GM19438 (cell line): ENCODE measurements at regions not wholly inside any gene's neighbourhood (a gene's known extent, or its start where the extent isn't known, plus 50 kb on each side); places are given as distances from the start of the nearest gene placed in this dataset.
"Not testable (repeated sequence)": the region's sequence is repeated elsewhere in the genome, so short reads cannot be mapped to it uniquely, and the experiment has no call there.

Experiments used
- ATAC-seq: cut with Tn5 transposase; IDR thresholded peaks from one replicate; pipeline ENCODE4 v1.9.1; 2021; ENCODE audit warnings: low read depth; ENCODE audit not compliant: unreplicated experiment

- no peak for ATAC-seq
These were observed 2129.8 kb downstream of the NCAM2 start for GRCh38 chr21:23127973-23128372.

- ATAC-seq = no peak
These were observed 2132.1 kb downstream of the NCAM2 start for GRCh38 chr21:23130308-23130707.

GRCh38 chr21:23131177-23131576 lies 2133.0 kb downstream of the NCAM2 start:
- no peak for ATAC-seq

GRCh38 chr21:23138797-23139196 lies 2140.6 kb downstream of the NCAM2 start:
- ATAC-seq = no peak

GRCh38 chr21:23152130-23152529 lies 2153.9 kb downstream of the NCAM2 start:
- ATAC-seq = no peak

GRCh38 chr21:23153842-23154241 lies 2155.6 kb downstream of the NCAM2 start:
- not testable (repeated sequence) for ATAC-seq

GRCh38 chr21:23155281-23155680 lies 2157.1 kb downstream of the NCAM2 start:
- no peak for ATAC-seq

- ATAC-seq = no peak
These were observed 2162.7 kb downstream of the NCAM2 start for GRCh38 chr21:23160914-23161313.

- no peak for ATAC-seq
These were observed 2164.2 kb downstream of the NCAM2 start for GRCh38 chr21:23162198-23162946.
